Chondrocyte (in vitro differentiated cells): ENCODE measurements at regions not wholly inside any gene's neighbourhood (a gene's known extent, or its start where the extent isn't known, plus 50 kb on each side); places are given as distances from the start of the nearest gene placed in this dataset.

ENCODE experiments used
- DNase-seq: peaks from one replicate; pipeline ENCODE4 v3.0.0; 2021; ENCODE audit warnings: mixed read lengths, low spot score
- H3K27ac Mint-ChIP-seq: one replicate; pipeline ENCODE4 v1.8.0; 2021; ENCODE audit warnings: mild to moderate bottlenecking, moderate library complexity, mixed read lengths; ENCODE audit not compliant: unreplicated experiment
- H3K27me3 Mint-ChIP-seq: 2 replicates; pipeline ENCODE4 v1.8.0; 2021; ENCODE audit warnings: low read depth, mixed read lengths
- H3K36me3 Mint-ChIP-seq: 2 replicates; pipeline ENCODE4 v1.8.0; 2021; ENCODE audit warnings: low read depth, mixed read lengths
- H3K4me1 Mint-ChIP-seq: 2 replicates; pipeline ENCODE4 v1.8.0; 2021; ENCODE audit warnings: low read depth, mild to moderate bottlenecking, mixed read lengths
- H3K4me3 Mint-ChIP-seq: one replicate; pipeline ENCODE4 v1.8.0; 2021; ENCODE audit warnings: mild to moderate bottlenecking, moderate library complexity, mixed read lengths; ENCODE audit not compliant: unreplicated experiment
- H3K9me3 Mint-ChIP-seq: 2 replicates; pipeline ENCODE4 v1.8.0; 2021; ENCODE audit warnings: low read depth, mixed read lengths
- CTCF ChIP-seq: fragments of 200-600 bp; sonication (generic); IDR thresholded peaks from 2 replicates; pipeline ENCODE4 v1.5.0; 2021; ENCODE audit warnings: antibody characterized with exemption, mild to moderate bottlenecking, moderate library complexity

DNA sequence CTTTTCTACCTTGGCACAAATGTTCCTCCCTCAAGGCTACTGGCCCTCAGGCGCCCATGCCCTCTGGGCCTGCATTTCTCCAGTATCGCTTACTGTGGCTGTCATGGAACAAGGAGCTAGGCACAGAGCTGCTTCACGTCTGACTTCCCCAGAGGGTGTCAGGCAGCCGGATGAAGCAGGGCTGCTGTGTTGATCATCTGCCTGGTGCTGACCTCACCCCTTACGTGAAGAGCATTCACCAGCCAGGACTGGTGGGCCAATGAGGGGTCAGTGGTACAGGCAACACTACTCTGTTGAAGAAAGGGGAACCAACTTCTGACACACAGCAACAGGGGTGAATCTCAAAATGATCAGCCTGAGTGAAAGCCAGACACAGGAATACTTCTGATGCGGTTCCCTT, 215.5 kb upstream of the GALNT2 start:
- no peak overlapping the region for H3K27ac Mint-ChIP-seq

GRCh38 chr1:229853751-229854150, 213.3 kb upstream of the GALNT2 start:
- Mint-ChIP-seq H3K4me1 (peaks cover 7% of the 10 kb centered on the region), H3K27ac (no peak overlapping the region)

More for the DNA sequence above, 215.5 kb upstream of the GALNT2 start:
- Mint-ChIP-seq H3K9me3 (no peaks in the 10 kb centered on the region), H3K4me3 (no peak overlapping the region), H3K4me1 (no peaks in the 10 kb centered on the region), H3K36me3 (peaks cover 3% of the 10 kb centered on the region), H3K27me3 (peaks cover 8% of the 10 kb centered on the region)
- DNase-seq = no peak
- no peak for TF ChIP-seq CTCF

GRCh38 chr1:229854620-229855019, 212.4 kb upstream of the GALNT2 start:
- Mint-ChIP-seq H3K27me3 (peaks cover 8% of the 10 kb centered on the region), H3K27ac (no peak overlapping the region), H3K9me3 (no peaks in the 10 kb centered on the region), H3K4me1 (peaks cover 7% of the 10 kb centered on the region), H3K4me3 (no peak overlapping the region), H3K36me3 (peaks cover 3% of the 10 kb centered on the region)
- no peak for DNase-seq
- no peak for TF ChIP-seq CTCF

More at GRCh38 chr1:229853751-229854150, 213.3 kb upstream of the GALNT2 start:
- Mint-ChIP-seq H3K9me3 (no peaks in the 10 kb centered on the region), H3K36me3 (peaks cover 3% of the 10 kb centered on the region), H3K4me3 (no peak overlapping the region), H3K27me3 (peaks cover 8% of the 10 kb centered on the region)
- no peak for DNase-seq
- TF ChIP-seq CTCF = no peak

DNA sequence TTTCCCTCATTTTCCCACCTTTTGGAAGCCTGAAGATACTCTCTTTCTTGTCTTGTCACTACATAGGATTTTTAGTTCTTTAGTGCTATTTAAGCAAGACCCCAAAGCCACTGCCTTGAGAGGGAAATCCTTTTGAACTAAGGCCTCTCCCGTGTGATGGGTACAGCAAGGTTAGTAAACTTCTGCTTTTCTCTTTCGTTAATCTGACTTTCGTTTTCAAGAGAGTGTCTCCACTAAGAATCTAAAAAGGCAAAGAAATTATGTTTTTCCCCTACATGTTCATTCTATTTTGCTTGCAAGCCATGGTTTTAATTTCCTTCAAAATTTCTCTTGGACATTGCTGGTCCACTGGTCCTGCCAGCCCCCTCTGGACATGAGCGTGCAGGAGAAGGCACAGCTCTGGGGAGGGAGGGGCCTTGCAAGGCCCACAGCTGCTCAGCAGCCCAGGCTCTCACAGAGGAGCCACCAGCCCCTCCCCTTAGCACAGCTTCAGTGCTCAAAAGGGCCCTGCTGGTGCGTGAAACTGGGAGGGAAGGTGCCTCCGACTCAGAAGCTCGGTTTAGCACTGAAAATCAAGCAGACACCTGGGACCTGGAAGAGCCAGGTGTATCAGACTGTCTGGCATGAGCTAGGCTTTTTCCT, 210.9 kb upstream of the GALNT2 start:
- H3K27me3 Mint-ChIP-seq = peaks cover 8% of the 10 kb centered on the region

GRCh38 chr1:229857585-229857984, 209.5 kb upstream of the GALNT2 start:
- H3K9me3 Mint-ChIP-seq = no peaks in the 10 kb centered on the region
- H3K27ac Mint-ChIP-seq = no peak overlapping the region
- no peak overlapping the region for H3K4me3 Mint-ChIP-seq
- H3K36me3 Mint-ChIP-seq = peaks cover 3% of the 10 kb centered on the region
- H3K4me1 Mint-ChIP-seq = peaks cover 11% of the 10 kb centered on the region
- peaks cover 8% of the 10 kb centered on the region for H3K27me3 Mint-ChIP-seq
- no peak for DNase-seq
- no peak for TF ChIP-seq CTCF

More for the DNA sequence above, 210.9 kb upstream of the GALNT2 start:
- Mint-ChIP-seq H3K4me3 (no peak overlapping the region), H3K9me3 (no peaks in the 10 kb centered on the region), H3K27ac (no peak overlapping the region), H3K4me1 (peaks cover 7% of the 10 kb centered on the region), H3K36me3 (peaks cover 3% of the 10 kb centered on the region)
- no peak for TF ChIP-seq CTCF
- DNase-seq = no peak
